GM12878 (cell line): ENCODE measurements at regions not wholly inside any gene's neighbourhood (a gene's known extent, or its start where the extent isn't known, plus 50 kb on each side); places are given as distances from the start of the nearest gene placed in this dataset.

Experiments
- ATAC-seq: fragments of 200-7000 bp; cut with Tn5 transposase; 3 replicates; pipeline ENCODE4 v1.9.1; 2020; ENCODE audit warnings: mild to moderate bottlenecking, moderate library complexity
- BruUV-seq: library from RNA; stranded (reverse); fragments of 400-500 nt; replicated peaks from 2 replicates; lab custom pipeline; 2021; lab: Mats Ljungman, UMichigan
- CTCF ChIA-PET: fragments of 300-600 bp; sonication (Branson Sonifier 250); formaldehyde crosslinking; extraction: SDS; loops from one replicate; lab custom pipeline; 2021; ENCODE audit warnings: inconsistent platforms; lab: Yijun Ruan, JAX
- POLR2A ChIA-PET: fragments of 350-600 bp; formaldehyde crosslinking; extraction: SDS; loops from one replicate; lab custom pipeline; 2021; ENCODE audit warnings: inconsistent platforms; lab: Charles Lee
- RAD21 ChIA-PET: fragments of 300-600 bp; sonication (Branson Sonifier 250); formaldehyde crosslinking; loops from one replicate; lab custom pipeline; 2023; ENCODE audit warnings: antibody characterized with exemption; ENCODE audit not compliant: unreplicated experiment; lab: Charles Lee
- SMC1A ChIA-PET: fragments of 300-600 bp; sonication (Branson Sonifier 250); formaldehyde crosslinking; loops from one replicate; lab custom pipeline; 2023; ENCODE audit not compliant: unreplicated experiment, uncharacterized antibody; lab: Charles Lee
- DNase-seq: peaks from one replicate; pipeline ENCODE4 v3.0.0-alpha.2; 2011; ENCODE audit warnings: low read depth, low spot score
- FAIRE-seq: peaks from 3 replicates; lab custom pipeline; 2011; peaks lifted over from hg19 to GRCh38; lab: Jason Lieb, UNC
- H2AFZ ChIP-seq: 2 replicates; pipeline ENCODE4 v1.6.0; 2011; ENCODE audit warnings: low read depth, low read length, control low read depth; ENCODE audit not compliant: control insufficient read depth
- H3K27ac ChIP-seq: 2 replicates; pipeline ENCODE4 v1.5.1; 2011; ENCODE audit warnings: control low read depth; ENCODE audit not compliant: control insufficient read depth, insufficient read depth
- H3K27me3 ChIP-seq, 2 experiments: replicated peaks in 1 of 2; 2 replicates each; pipeline versions ENCODE4 v1.6.0 to v1.6.1; 2011; ENCODE audit warnings: low read length in 1 of 2; ENCODE audit not compliant: control insufficient read depth in 2 of 2, insufficient read depth in 2 of 2
- H3K36me3 ChIP-seq, 2 experiments: 2 replicates each; pipeline ENCODE4 v1.5.1; 2011; ENCODE audit warnings: low read length in 1 of 2; ENCODE audit not compliant: control insufficient read depth in 2 of 2, insufficient read depth in 2 of 2
- H3K4me1 ChIP-seq: 2 replicates; pipeline ENCODE4 v1.6.1; 2011; ENCODE audit warnings: mild to moderate bottlenecking, low read length, moderate library complexity, mixed read lengths; ENCODE audit not compliant: control insufficient read depth, insufficient read depth
- H3K4me2 ChIP-seq: 2 replicates; pipeline ENCODE4 v1.6.0; 2011; ENCODE audit warnings: control low read depth; ENCODE audit not compliant: control insufficient read depth, insufficient read depth
- H3K4me3 ChIP-seq: fragments of 200-600 bp; sonication (generic); 2 replicates; pipeline ENCODE4 v1.5.1; 2016
- H3K79me2 ChIP-seq: 2 replicates; pipeline ENCODE4 v1.6.0; 2011; ENCODE audit warnings: low read length; ENCODE audit not compliant: control insufficient read depth, insufficient read depth
- H3K9ac ChIP-seq: 2 replicates; pipeline ENCODE4 v1.8.0; 2011; ENCODE audit warnings: low read length, control low read depth, mixed read lengths; ENCODE audit not compliant: control insufficient read depth, insufficient read depth
- H3K9me3 ChIP-seq: replicated peaks from 3 replicates; pipeline ENCODE4 v1.5.1; 2011; ENCODE audit warnings: mild to moderate bottlenecking, low read length; ENCODE audit not compliant: control insufficient read depth, insufficient read depth
- H4K20me1 ChIP-seq: 2 replicates; pipeline ENCODE4 v1.6.0; 2011; ENCODE audit not compliant: control insufficient read depth, insufficient read depth
- ATF2 ChIP-seq: IDR thresholded peaks from 2 replicates; pipeline ENCODE4 v1.6.1; 2012; ENCODE audit warnings: low read length, inconsistent platforms
- ATF3 ChIP-seq: IDR thresholded peaks from 2 replicates; pipeline ENCODE4 v1.6.1; 2011; ENCODE audit warnings: low read depth, mild to moderate bottlenecking, low read length, moderate library complexity, borderline replicate concordance; ENCODE audit errors: extremely low read depth
- EZH2 ChIP-seq: IDR thresholded peaks from 2 replicates; pipeline ENCODE4 v1.6.1; 2012; ENCODE audit warnings: low read depth, mild to moderate bottlenecking, control low read depth, inconsistent platforms, low read length, borderline replicate concordance; ENCODE audit not compliant: control insufficient read depth
- NBN ChIP-seq: fragments of 450-650 bp; IDR thresholded peaks from 2 replicates; pipeline ENCODE4 v1.6.1; 2016
- NR2F1 ChIP-seq: fragments of 450-650 bp; conservative IDR thresholded peaks from 2 replicates; pipeline ENCODE4 v1.6.1; 2017; ENCODE audit warnings: mild to moderate bottlenecking
- RELB ChIP-seq: fragments of 450-650 bp; IDR thresholded peaks from 2 replicates; pipeline ENCODE4 v1.6.1; 2017; ENCODE audit warnings: low read depth, mild to moderate bottlenecking, moderate library complexity
- RUNX3 ChIP-seq: IDR thresholded peaks from 2 replicates; pipeline ENCODE4 v1.6.1; 2012; ENCODE audit warnings: low read length, inconsistent platforms
- STAT1 ChIP-seq: fragments of 450-650 bp; conservative IDR thresholded peaks from 2 replicates; pipeline ENCODE4 v1.6.1; 2014; ENCODE audit warnings: antibody characterized with exemption, mild to moderate bottlenecking
- ZNF622 ChIP-seq: fragments of 450-650 bp; IDR thresholded peaks from 2 replicates; pipeline ENCODE4 v1.6.1; 2017; ENCODE audit warnings: mild to moderate bottlenecking, inconsistent platforms
- WGBS: methylation state at CpG from one replicate; pipeline ENCODE4 v1.1.6; 2016; ENCODE audit warnings: low lambda C conversion rate; ENCODE audit not compliant: insufficient replicate concordance, insufficient coverage; ENCODE audit errors: missing lambda C conversion rate; 5-methylcytosine and 5-hydroxymethylcytosine counted together
- in situ Hi-C: fragments of 300-500 bp; cut with MboI; formaldehyde crosslinking; loops from 9 replicates; pipeline ENCODE4 v1.14.3; 2018; ENCODE audit warnings: mixed read lengths
- intact Hi-C: fragments of 100-400 bp; cut with micrococcal nuclease; formaldehyde crosslinking; loops from one replicate; pipeline ENCODE4 v1.14.2; 2022; ENCODE audit not compliant: unreplicated experiment

- TF ChIP-seq RELB = no peak
- TF ChIP-seq EZH2 = no peak
- TF ChIP-seq ZNF622 = no peak
- no peak for TF ChIP-seq STAT1
- no peak for TF ChIP-seq ATF2
- TF ChIP-seq NR2F1 = no peak
- TF ChIP-seq NBN = no peak
These were observed 271.8 kb upstream of the HTR2A start (continued) for GRCh38 chr13:47168618-47169017.

GRCh38 chr13:47168066-47168465 is 271.2 kb upstream of the HTR2A start:
- ChIA-PET POLR2A (interaction anchor here (0.7 kb wide), 1 partner anchor 21 kb away, joined by 5 read pairs; no protein-coding TSS in a partner anchor), SMC1A (no interaction called here)

More at GRCh38 chr13:47168066-47168465, 271.2 kb upstream of the HTR2A start:
- no TSS peak for BruUV-seq
- H3K9me3 ChIP-seq = no peaks in the 10 kb centered on the region
- FAIRE-seq = no peak
- in situ Hi-C loops (no loop called here), intact Hi-C loops (no loop called here)
- 12% methylated on average over 6 of the region's 6 CpGs for WGBS
- no peaks in the 10 kb centered on the region for H3K79me2 ChIP-seq
- no peak for ATAC-seq
- no peak overlapping the region for H3K9ac ChIP-seq
- H3K27me3 ChIP-seq = no peaks in the 10 kb centered on the region
- ChIA-PET CTCF (no interaction called here), RAD21 (interaction anchor here (0.7 kb wide), 1 partner anchor 206 kb away, joined by 5 read pairs; no protein-coding TSS in a partner anchor)
- no peak for DNase-seq
- H4K20me1 ChIP-seq = no peaks in the 10 kb centered on the region
- H3K4me1 ChIP-seq = peaks cover 4% of the 10 kb centered on the region; the same call in 1 of the 2 replicates
- no peak overlapping the region for H3K27ac ChIP-seq
- no peak overlapping the region for H2AFZ ChIP-seq
- no peaks in the 10 kb centered on the region for H3K36me3 ChIP-seq
- H3K4me3 ChIP-seq = no peak overlapping the region
- TF ChIP-seq RUNX3 (0 out of 2 replicates have a peak, but pooled peaks have one; percentile 16), ATF3 (no peak)
- no peak overlapping the region for H3K4me2 ChIP-seq
